LNCaP clone FGC (cell line): ENCODE measurements at regions not wholly inside any gene's neighbourhood (a gene's known extent, or its start where the extent isn't known, plus 50 kb on each side); places are given as distances from the start of the nearest gene placed in this dataset.
"Not testable (repeated sequence)": the region's sequence is repeated elsewhere in the genome, so short reads cannot be mapped to it uniquely, and the experiment has no call there.

Experiments used
- DNase-seq: peaks from one replicate; pipeline ENCODE4 v3.0.0-alpha.2; 2011; ENCODE audit warnings: low read depth
- H3K4me3 ChIP-seq: 2 replicates; pipeline ENCODE4 v1.5.1; 2011; ENCODE audit warnings: mild to moderate bottlenecking, low read depth, low read length, control low read depth
- TF ChIP-seq, protein P1 (sequence below): IDR thresholded peaks from 2 replicates; pipeline ENCODE4 v1.5.1; 2012; ENCODE audit warnings: mild to moderate bottlenecking; ENCODE audit not compliant: control insufficient read depth, insufficient read depth; ENCODE audit errors: extremely low read depth

DNA sequence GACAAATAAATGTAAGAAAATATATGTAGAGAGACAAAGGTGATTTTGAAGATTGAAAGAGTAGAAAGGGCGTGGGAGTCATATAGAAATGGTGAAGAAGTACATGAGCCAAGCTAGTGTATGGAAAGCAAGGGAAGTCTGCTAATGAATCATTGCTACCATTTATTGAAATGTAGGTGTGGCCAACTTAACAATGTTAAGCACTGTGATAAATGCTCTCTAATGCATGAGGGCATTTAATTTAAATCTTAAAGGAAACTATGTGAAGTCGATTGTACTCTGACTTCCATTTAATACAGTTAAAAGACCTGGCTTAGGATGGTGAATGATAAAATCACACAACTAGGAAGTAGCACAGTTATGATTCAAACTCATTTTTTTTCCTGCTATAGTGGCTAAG is 219.9 kb downstream of the CASP12 start:
- H3K4me3 ChIP-seq, result no peak overlapping the region
- no peak for DNase-seq
- TF ChIP-seq, protein P1, sequence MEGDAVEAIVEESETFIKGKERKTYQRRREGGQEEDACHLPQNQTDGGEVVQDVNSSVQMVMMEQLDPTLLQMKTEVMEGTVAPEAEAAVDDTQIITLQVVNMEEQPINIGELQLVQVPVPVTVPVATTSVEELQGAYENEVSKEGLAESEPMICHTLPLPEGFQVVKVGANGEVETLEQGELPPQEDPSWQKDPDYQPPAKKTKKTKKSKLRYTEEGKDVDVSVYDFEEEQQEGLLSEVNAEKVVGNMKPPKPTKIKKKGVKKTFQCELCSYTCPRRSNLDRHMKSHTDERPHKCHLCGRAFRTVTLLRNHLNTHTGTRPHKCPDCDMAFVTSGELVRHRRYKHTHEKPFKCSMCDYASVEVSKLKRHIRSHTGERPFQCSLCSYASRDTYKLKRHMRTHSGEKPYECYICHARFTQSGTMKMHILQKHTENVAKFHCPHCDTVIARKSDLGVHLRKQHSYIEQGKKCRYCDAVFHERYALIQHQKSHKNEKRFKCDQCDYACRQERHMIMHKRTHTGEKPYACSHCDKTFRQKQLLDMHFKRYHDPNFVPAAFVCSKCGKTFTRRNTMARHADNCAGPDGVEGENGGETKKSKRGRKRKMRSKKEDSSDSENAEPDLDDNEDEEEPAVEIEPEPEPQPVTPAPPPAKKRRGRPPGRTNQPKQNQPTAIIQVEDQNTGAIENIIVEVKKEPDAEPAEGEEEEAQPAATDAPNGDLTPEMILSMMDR, result no peak

DNA sequence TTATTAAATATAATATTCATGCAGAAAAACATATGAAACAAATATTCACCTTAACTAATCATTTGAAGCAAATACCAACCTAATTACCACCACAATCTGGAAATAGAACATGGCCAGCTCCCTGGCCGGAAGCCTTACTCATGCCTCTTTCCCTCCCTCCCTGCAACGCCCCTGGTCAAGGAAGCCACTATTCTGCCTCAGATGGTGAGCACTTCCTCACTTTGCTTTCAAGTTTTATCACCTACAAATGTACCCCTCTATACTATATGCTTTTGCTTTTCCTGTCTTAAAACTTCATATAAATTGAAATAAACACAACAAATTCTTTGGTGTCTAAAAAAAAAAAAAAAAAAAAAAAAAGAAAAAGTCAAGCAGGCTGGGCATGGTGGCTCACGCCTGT is 221.2 kb downstream of the CASP12 start:
- not testable (repeated sequence) for H3K4me3 ChIP-seq, DNase-seq

DNA sequence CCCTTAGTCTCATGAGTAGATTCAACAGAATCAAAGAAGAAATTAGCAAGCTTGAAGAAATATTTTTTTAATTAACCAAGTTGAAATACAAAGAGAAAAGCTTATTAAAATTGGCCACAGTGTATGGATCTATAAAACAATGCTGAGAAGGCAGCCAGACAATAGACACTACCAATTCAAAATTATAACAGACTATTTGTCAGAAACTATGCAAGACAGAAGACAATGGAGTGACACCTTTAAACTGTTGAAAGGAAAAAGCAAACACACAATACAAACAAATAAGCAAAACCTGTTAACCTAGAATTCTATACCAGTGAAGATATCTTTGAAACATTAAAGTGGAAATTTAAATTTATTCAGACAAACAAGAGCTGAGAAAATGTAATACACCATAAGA is 225.4 kb downstream of the CASP12 start:
- TF ChIP-seq, protein P1, result no peak
- no peak overlapping the region for H3K4me3 ChIP-seq
- no peak for DNase-seq

DNA sequence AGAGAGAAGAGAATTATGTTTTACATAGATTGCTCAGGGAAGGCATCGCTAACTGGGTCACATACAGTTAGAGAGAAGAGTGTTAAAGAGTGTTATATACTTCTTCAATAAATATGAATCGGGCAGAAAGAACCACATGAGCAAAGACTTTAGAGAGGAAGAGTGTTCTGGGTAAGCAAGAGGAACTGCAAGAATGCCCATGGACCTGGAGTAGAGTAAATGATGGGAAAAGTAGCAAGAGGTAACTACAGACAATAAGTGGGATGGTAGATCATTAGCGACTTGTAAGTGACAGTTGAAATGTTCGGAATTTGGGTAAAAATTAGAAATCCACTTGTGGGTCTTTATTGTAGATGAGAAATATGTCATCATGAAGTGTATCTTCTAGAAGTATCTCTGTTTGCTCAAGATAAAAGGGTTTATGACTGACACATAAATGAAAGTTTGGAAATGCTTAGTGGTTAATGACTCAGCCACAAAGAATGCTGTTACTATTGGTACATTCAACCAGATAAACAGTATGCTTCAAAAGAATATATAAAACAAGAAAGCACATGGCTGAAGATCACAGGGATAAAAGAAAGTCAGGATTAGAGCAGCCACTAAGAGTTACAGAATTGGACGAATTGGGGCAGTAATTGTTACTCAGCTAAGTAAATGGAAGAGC is 229.3 kb downstream of the CASP12 start:
- TF ChIP-seq, protein P1, result no peak
- DNase-seq, result no peak
- H3K4me3 ChIP-seq, result no peak overlapping the region

DNA sequence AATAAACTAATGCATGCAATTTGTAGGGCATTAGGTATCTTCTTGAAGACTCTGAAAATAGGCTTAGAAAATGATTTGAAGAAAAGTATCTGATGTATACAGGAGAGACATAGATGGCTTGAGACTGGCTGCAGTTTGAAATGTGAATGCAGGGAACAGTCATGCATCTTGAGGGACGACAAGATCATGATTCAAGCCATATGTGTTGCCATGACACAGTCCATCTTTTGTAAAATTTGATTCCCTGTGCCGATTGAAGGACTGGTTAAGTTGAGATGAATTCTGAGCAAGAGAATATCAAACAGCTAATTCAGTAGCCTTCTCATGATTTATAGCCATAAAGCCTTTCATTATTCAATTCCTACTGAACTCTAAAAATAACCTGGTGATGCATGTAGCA is 231.6 kb downstream of the CASP12 start:
- DNase-seq, result no peak
- TF ChIP-seq, protein P1, result no peak
- H3K4me3 ChIP-seq, result no peak overlapping the region

DNA sequence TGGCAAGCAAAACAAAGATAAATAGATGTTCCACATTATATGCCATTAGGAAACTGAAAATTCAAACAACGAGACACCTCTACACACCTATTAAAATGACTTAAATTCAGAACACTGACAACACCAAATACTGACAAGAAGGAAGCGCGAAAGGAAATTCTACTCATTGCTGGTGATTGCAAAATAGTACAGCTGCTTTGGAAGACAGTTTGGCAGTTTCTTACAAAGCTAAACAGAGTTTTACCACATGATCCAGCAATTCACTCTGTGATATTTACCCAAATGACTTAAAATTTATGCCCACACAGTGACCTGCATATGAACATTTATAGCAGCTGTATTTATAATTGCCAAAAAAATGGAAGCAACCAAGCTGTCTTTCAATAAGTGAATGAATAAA is 232.6 kb downstream of the CASP12 start:
- no peak overlapping the region for H3K4me3 ChIP-seq
- no peak for DNase-seq
- TF ChIP-seq, protein P1, result no peak

DNA sequence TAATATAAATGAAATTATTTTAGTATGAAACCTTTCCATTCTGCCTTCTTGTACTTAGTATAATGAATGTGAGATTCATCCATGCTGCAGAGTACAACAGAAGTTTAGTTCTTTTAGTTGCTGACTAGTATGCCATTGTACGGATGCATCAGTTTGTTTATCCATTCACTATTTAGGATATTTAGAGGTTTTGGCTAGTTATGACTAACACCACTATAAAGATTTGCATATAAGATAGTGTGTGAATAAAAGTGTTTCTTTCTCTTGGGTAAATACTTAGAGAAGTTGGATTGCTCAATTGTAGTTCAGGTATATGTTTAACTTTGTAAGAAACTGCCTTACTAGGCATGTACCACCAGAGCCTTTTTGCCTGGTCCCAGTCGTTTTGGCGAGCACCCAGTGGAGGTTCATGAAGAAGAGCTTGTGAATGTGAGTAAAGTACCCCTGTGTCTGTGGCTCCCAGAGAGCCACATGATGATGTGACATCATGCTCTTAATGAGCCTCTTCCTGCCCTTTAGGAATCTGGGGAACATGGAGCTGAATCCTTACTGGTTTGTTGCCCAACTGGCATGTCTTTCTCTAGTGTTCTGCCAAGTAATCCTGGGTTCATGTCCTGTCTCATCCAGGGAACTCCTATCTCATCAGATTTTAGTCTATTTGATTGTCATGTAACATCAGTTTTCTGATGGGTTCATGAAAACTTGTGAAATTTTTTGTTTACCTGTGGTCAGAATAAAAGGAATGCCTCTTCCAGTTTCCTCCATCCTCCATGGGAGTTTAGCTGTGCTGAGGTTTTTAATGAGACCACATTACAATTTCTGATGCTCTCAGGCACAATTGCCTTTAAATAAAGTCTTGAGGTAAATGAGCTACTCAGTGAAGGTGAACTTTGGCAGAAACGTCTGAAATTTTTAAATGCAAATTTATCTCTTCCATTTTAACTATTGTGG is 234.8 kb downstream of the CASP12 start:
- TF ChIP-seq, protein P1, result no peak
- H3K4me3 ChIP-seq, result no peak overlapping the region
- no peak for DNase-seq
